ENCODE measurements at regions not wholly inside any gene's neighbourhood (a gene's known extent, or its start where the extent isn't known, plus 50 kb on each side); places are given as distances from the start of the nearest gene placed in this dataset.
"Not testable (repeated sequence)": the region's sequence is repeated elsewhere in the genome, so short reads cannot be mapped to it uniquely, and the experiment has no call there.

- FAIRE-seq = no peak
Measured at GRCh38 chr5:136453986-136454758, 88.8 kb upstream of the TRPC7 start.

- FAIRE-seq = no peak
Measured at GRCh38 chr5:136453199-136453598, 87.9 kb upstream of the TRPC7 start.

GRCh38 chr5:136447576-136447975, 82.2 kb upstream of the TRPC7 start:
- FAIRE-seq = not testable (repeated sequence)

- FAIRE-seq = no peak
Measured at GRCh38 chr5:136446565-136446964, 81.2 kb upstream of the TRPC7 start.

- not testable (repeated sequence) for FAIRE-seq
Measured at GRCh38 chr5:136444099-136444498, 78.8 kb upstream of the TRPC7 start.

GRCh38 chr5:136439367-136439766, 74.0 kb upstream of the TRPC7 start:
- no peak for FAIRE-seq

- no peak for FAIRE-seq
Measured at GRCh38 chr5:136435946-136436543, 70.7 kb upstream of the TRPC7 start.

GRCh38 chr5:136434795-136435194, 69.5 kb upstream of the TRPC7 start:
- FAIRE-seq = no peak

- FAIRE-seq = no peak
Measured at GRCh38 chr5:136432705-136433104, 67.4 kb upstream of the TRPC7 start.

- no peak for FAIRE-seq
Measured at GRCh38 chr5:136430081-136430480, 64.7 kb upstream of the TRPC7 start.

- FAIRE-seq = no peak
Measured at GRCh38 chr5:136427426-136427825, 62.1 kb upstream of the TRPC7 start.

GRCh38 chr5:136425921-136426320, 60.6 kb upstream of the TRPC7 start:
- no peak for FAIRE-seq

GRCh38 chr5:136424835-136425584, 59.7 kb upstream of the TRPC7 start:
- FAIRE-seq = no peak

GRCh38 chr5:136423944-136424606, 58.7 kb upstream of the TRPC7 start:
- FAIRE-seq = no peak

GRCh38 chr5:136420168-136420898, 55.0 kb upstream of the TRPC7 start:
- FAIRE-seq = no peak

GRCh38 chr5:136418301-136418700, 53.0 kb upstream of the TRPC7 start:
- FAIRE-seq = no peak

Measured in endometrium (tissue), 2 donors.